Peyer's patch (tissue), 4 donors: ENCODE measurements at regions not wholly inside any gene's neighbourhood (a gene's known extent, or its start where the extent isn't known, plus 50 kb on each side); places are given as distances from the start of the nearest gene placed in this dataset.

Experiments used
- DNase-seq, 3 donors: peaks; one replicate each; pipeline ENCODE4 v3.0.0-alpha.2; 2017 to 2019
- H3K27ac ChIP-seq, 4 donors: fragments of 200-600 bp; sonication (generic); one replicate each; pipeline ENCODE4 v1.5.1; 2016 to 2019
- H3K27me3 ChIP-seq, 2 donors: fragments of 200-600 bp; sonication (generic); one replicate each; pipeline ENCODE4 v1.5.1; 2019
- H3K36me3 ChIP-seq, 3 donors: fragments of 200-600 bp; sonication (generic); one replicate each; pipeline ENCODE4 v1.5.1; 2016 to 2019
- H3K4me1 ChIP-seq, 4 donors: fragments of 200-600 bp; sonication (generic); one replicate each; pipeline ENCODE4 v1.5.1; 2016 to 2019
- H3K4me3 ChIP-seq, 4 donors: fragments of 200-600 bp; sonication (generic); 1 replicate in 3 of 4; 2 replicates in 1 of 4; pipeline ENCODE4 v1.5.1; 2016 to 2019; ENCODE audit warnings: mild to moderate bottlenecking in 1 of 4
- H3K9me3 ChIP-seq, 4 donors: fragments of 200-600 bp; sonication (generic); one replicate each; pipeline ENCODE4 v1.5.1; 2016 to 2019; ENCODE audit warnings: mild to moderate bottlenecking in 1 of 4
- CTCF ChIP-seq, 6 experiments: fragments of 450-650 bp in 4 of 6; fragments of 200-600 bp in 2 of 6; sonication (generic) in 1 of 6; IDR thresholded peaks; one replicate each; pipeline ENCODE4 v1.5.1; 2017 to 2019; ENCODE audit warnings: antibody characterized with exemption in 6 of 6, mild to moderate bottlenecking in 3 of 6, moderate library complexity in 1 of 6
- POLR2A ChIP-seq, 2 donors: fragments of 450-650 bp; IDR thresholded peaks; one replicate each; pipeline ENCODE4 v1.5.1; 2017; ENCODE audit warnings: antibody characterized with exemption in 2 of 2, mild to moderate bottlenecking in 2 of 2, moderate library complexity in 2 of 2

GRCh38 chr6:147910281-147910680 is 401.8 kb downstream of the SAMD5 start:
- DNase-seq, result no peak
- Histone ChIP-seq H3K4me3 (no peak overlapping the region), H3K9me3 (no peaks in the 10 kb centered on the region), H3K36me3 (no peaks in the 10 kb centered on the region), H3K27me3 (no peaks in the 10 kb centered on the region), H3K4me1 (no peaks in the 10 kb centered on the region), H3K27ac (no peak overlapping the region)
- no peak for TF ChIP-seq CTCF (IDR thresholded peaks at IDR 0.05)

GRCh38 chr6:147911057-147911456 is 402.6 kb downstream of the SAMD5 start:
- TF ChIP-seq CTCF (IDR thresholded peaks at IDR 0.05), result no peak
- TF ChIP-seq POLR2A (IDR thresholded peaks at IDR 0.05), result no peak
- no peaks in the 10 kb centered on the region for H3K36me3 ChIP-seq
- no peaks in the 10 kb centered on the region for H3K4me1 ChIP-seq
- no peak for DNase-seq
- H3K27me3 ChIP-seq, result no peaks in the 10 kb centered on the region
- no peak overlapping the region for H3K27ac ChIP-seq
- H3K4me3 ChIP-seq, result no peak overlapping the region
- H3K9me3 ChIP-seq, result no peaks in the 10 kb centered on the region

- H3K36me3 ChIP-seq, result no peaks in the 10 kb centered on the region
These were observed 403.2 kb downstream of the SAMD5 start for GRCh38 chr6:147911686-147912085.

GRCh38 chr6:147922799-147923198 is 414.3 kb downstream of the SAMD5 start:
- TF ChIP-seq CTCF (IDR thresholded peaks at IDR 0.05) (no peak), POLR2A (IDR thresholded peaks at IDR 0.05) (no peak)
- Histone ChIP-seq H3K27ac (no peak overlapping the region), H3K4me1 (no peaks in the 10 kb centered on the region), H3K27me3 (no peaks in the 10 kb centered on the region), H3K36me3 (no peaks in the 10 kb centered on the region), H3K9me3 (no peaks in the 10 kb centered on the region), H3K4me3 (no peak overlapping the region)
- no peak for DNase-seq

More at GRCh38 chr6:147911686-147912085, 403.2 kb downstream of the SAMD5 start:
- no peaks in the 10 kb centered on the region for H3K9me3 ChIP-seq
- no peak for DNase-seq
- no peaks in the 10 kb centered on the region for H3K4me1 ChIP-seq
- H3K4me3 ChIP-seq, result no peak overlapping the region
- H3K27me3 ChIP-seq, result no peaks in the 10 kb centered on the region
- TF ChIP-seq POLR2A (IDR thresholded peaks at IDR 0.05) (no peak), CTCF (IDR thresholded peaks at IDR 0.05) (no peak)
- H3K27ac ChIP-seq, result no peak overlapping the region

- Histone ChIP-seq H3K4me1 (no peaks in the 10 kb centered on the region), H3K36me3 (no peaks in the 10 kb centered on the region), H3K27me3 (no peaks in the 10 kb centered on the region), H3K27ac (no peak overlapping the region), H3K4me3 (no peak overlapping the region), H3K9me3 (no peaks in the 10 kb centered on the region)
- no peak for DNase-seq
- TF ChIP-seq POLR2A (IDR thresholded peaks at IDR 0.05) (no peak), CTCF (IDR thresholded peaks at IDR 0.05) (no peak)
These were observed 416.1 kb downstream of the SAMD5 start for GRCh38 chr6:147924598-147924997.

- TF ChIP-seq CTCF (IDR thresholded peaks at IDR 0.05) (no peak), POLR2A (IDR thresholded peaks at IDR 0.05) (no peak)
- Histone ChIP-seq H3K27ac (no peak overlapping the region), H3K4me1 (no peaks in the 10 kb centered on the region)
These were observed 416.8 kb upstream of the SASH1 start for GRCh38 chr6:147925826-147926225.

More at GRCh38 chr6:147925826-147926225, 416.8 kb upstream of the SASH1 start:
- Histone ChIP-seq H3K9me3 (no peaks in the 10 kb centered on the region), H3K27me3 (no peaks in the 10 kb centered on the region), H3K4me3 (no peak overlapping the region), H3K36me3 (no peaks in the 10 kb centered on the region)
- DNase-seq, result no peak
